Liver (tissue), 8 donors: ENCODE measurements at regions not wholly inside any gene's neighbourhood (a gene's known extent, or its start where the extent isn't known, plus 50 kb on each side); places are given as distances from the start of the nearest gene placed in this dataset.

Experiments used
- DNase-seq: peaks from one replicate; pipeline ENCODE4 v3.0.0-alpha.2; 2017; ENCODE audit warnings: low spot score
- H3K27ac ChIP-seq, 2 donors: one replicate each; pipeline ENCODE4 v1.7.0; 2013; ENCODE audit warnings: inconsistent platforms in 2 of 2, low read length in 2 of 2, control low read depth in 1 of 2, low read depth in 1 of 2, mild to moderate bottlenecking in 1 of 2
- H3K27me3 ChIP-seq, 4 donors: one replicate each; pipeline versions ENCODE4 v1.6.1 to v1.7.0; 2013; ENCODE audit warnings: low read length in 3 of 4, inconsistent platforms in 1 of 4, mild to moderate bottlenecking in 1 of 4, moderate library complexity in 1 of 4; ENCODE audit not compliant: control insufficient read depth in 4 of 4, insufficient read depth in 4 of 4
- H3K36me3 ChIP-seq, 4 donors: one replicate each; pipeline versions ENCODE4 v1.6.1 to v1.7.0; 2013; ENCODE audit warnings: low read length in 3 of 4, mild to moderate bottlenecking in 3 of 4, low read depth in 1 of 4, moderate library complexity in 1 of 4; ENCODE audit not compliant: control insufficient read depth in 4 of 4, insufficient read depth in 3 of 4
- H3K4me1 ChIP-seq, 4 donors: one replicate each; pipeline versions ENCODE4 v1.6.1 to v1.7.0; 2013; ENCODE audit warnings: low read length in 3 of 4, mild to moderate bottlenecking in 3 of 4, moderate library complexity in 1 of 4; ENCODE audit not compliant: control insufficient read depth in 4 of 4, insufficient read depth in 4 of 4
- H3K4me3 ChIP-seq, 3 donors: one replicate each; pipeline versions ENCODE4 v1.6.1 to v1.7.0; 2013; ENCODE audit warnings: low read length in 3 of 3, control low read depth in 1 of 3, low read depth in 1 of 3, mild to moderate bottlenecking in 1 of 3
- H3K9ac ChIP-seq, 2 donors: one replicate each; pipeline ENCODE4 v1.7.0; 2013; ENCODE audit warnings: low read length in 2 of 2, mild to moderate bottlenecking in 2 of 2, moderate library complexity in 2 of 2, control low read depth in 1 of 2, low read depth in 1 of 2
- H3K9me3 ChIP-seq, 4 donors: one replicate each; pipeline versions ENCODE4 v1.6.1 to v1.7.0; 2013; ENCODE audit warnings: low read length in 3 of 4; ENCODE audit not compliant: control insufficient read depth in 4 of 4
- EGR1 ChIP-seq, 2 donors: IDR thresholded peaks; 2 replicates each; pipeline ENCODE4 v1.6.1; 2016 to 2018; ENCODE audit warnings: antibody characterized with exemption in 2 of 2, low read depth in 2 of 2
- FOXA1 ChIP-seq: IDR thresholded peaks from 2 replicates; pipeline ENCODE4 v1.6.1; 2016; ENCODE audit warnings: antibody characterized with exemption
- FOXA2 ChIP-seq: IDR thresholded peaks from 2 replicates; pipeline ENCODE4 v1.6.1; 2016; ENCODE audit warnings: antibody characterized with exemption
- GABPA ChIP-seq, 2 donors: IDR thresholded peaks in 1 of 2; conservative IDR thresholded peaks in 1 of 2; 2 replicates each; pipeline ENCODE4 v1.6.1; 2016; ENCODE audit warnings: antibody characterized with exemption in 2 of 2, mild to moderate bottlenecking in 1 of 2, moderate library complexity in 1 of 2
- HNF4A ChIP-seq, 2 donors: conservative IDR thresholded peaks; 2 replicates each; pipeline ENCODE4 v1.6.1; 2016; ENCODE audit warnings: antibody characterized with exemption in 2 of 2, mild to moderate bottlenecking in 2 of 2
- HNF4G ChIP-seq: IDR thresholded peaks from 2 replicates; pipeline ENCODE4 v1.6.1; 2016; ENCODE audit warnings: antibody characterized with exemption
- JUND ChIP-seq, 2 donors: IDR thresholded peaks; 2 replicates each; pipeline ENCODE4 v1.6.1; 2016; ENCODE audit warnings: antibody characterized with exemption in 2 of 2
- NR2F2 ChIP-seq: IDR thresholded peaks from 2 replicates; pipeline ENCODE4 v1.6.1; 2016; ENCODE audit warnings: antibody characterized with exemption
- RAD21 ChIP-seq, 2 donors: IDR thresholded peaks; 2 replicates each; pipeline ENCODE4 v1.6.1; 2016; ENCODE audit warnings: antibody characterized with exemption in 2 of 2, mild to moderate bottlenecking in 2 of 2
- RXRA ChIP-seq, 2 donors: IDR thresholded peaks; 2 replicates each; pipeline ENCODE4 v1.6.1; 2017 to 2018; ENCODE audit warnings: antibody characterized with exemption in 2 of 2, mild to moderate bottlenecking in 1 of 2
- SP1 ChIP-seq: IDR thresholded peaks from 2 replicates; pipeline ENCODE4 v1.6.1; 2018; ENCODE audit warnings: antibody characterized with exemption, mild to moderate bottlenecking
- YY1 ChIP-seq: IDR thresholded peaks from 2 replicates; pipeline ENCODE4 v1.6.1; 2016; ENCODE audit warnings: antibody characterized with exemption, mild to moderate bottlenecking
- WGBS: extraction: QIAGEN DNeasy Blood & Tissue Kit; methylation state at CpG from one replicate; pipeline ENCODE4 v1.1.7; 2013; 5-methylcytosine and 5-hydroxymethylcytosine counted together
- TF ChIP-seq, protein P1 (sequence below): IDR thresholded peaks from 2 replicates; pipeline ENCODE4 v1.6.1; 2016; ENCODE audit warnings: antibody characterized with exemption, mild to moderate bottlenecking
- TF ChIP-seq, protein P2 (sequence below): IDR thresholded peaks from 2 replicates; pipeline ENCODE4 v1.6.1; 2016; ENCODE audit warnings: antibody characterized with exemption
- TF ChIP-seq, protein P3 (sequence below): fragments of 150-350 bp; IDR thresholded peaks from 2 replicates; pipeline ENCODE4 v1.5.1; 2017; ENCODE audit warnings: improper control_type of control experiment, low read depth, low read length; ENCODE audit not compliant: missing input control
- donor health status: healthy.
- donor health status: healthy.
- donor health status: healthy.
- donor health status: healthy.
- donor health status: healthy.

DNA sequence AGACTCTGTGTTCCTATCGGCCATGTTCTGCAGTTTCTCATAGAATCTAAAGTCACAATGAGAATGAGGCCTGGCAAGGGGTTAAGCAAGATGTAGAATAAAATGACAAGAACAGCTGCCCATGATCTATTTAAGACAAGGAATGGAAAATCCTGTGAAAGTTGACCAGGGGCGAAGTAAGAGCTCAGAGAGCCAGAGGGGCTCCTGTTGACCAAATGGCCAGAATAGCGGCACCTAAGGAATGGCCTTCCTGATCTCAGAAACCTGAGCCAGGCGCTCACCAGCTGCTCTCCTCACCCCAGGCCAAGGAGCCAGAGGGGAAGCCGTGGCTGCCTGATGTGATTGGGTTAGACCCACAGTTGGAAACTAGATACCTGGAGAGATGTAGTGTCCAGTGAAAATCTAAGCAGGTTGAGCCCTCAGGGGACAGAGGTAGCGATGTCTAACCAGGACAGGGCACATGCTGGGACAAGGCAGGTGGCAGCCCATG is 106.1 kb upstream of the NDN start:
- no peaks in the 10 kb centered on the region for H3K27me3 ChIP-seq
- no peak overlapping the region for H3K4me3 ChIP-seq
- no peak for DNase-seq
- no peak overlapping the region for H3K27ac ChIP-seq
- WGBS = 69% methylated on average over 6 of the region's 6 CpGs
- peaks cover 0 to 2% (median under 1%) of the 10 kb centered on the region in 4 donors for H3K9me3 ChIP-seq
- no peaks in the 10 kb centered on the region for H3K36me3 ChIP-seq
- no peaks in the 10 kb centered on the region for H3K4me1 ChIP-seq
- TF ChIP-seq JUND (IDR thresholded peaks at IDR 0.05) = no peak
- no peak for TF ChIP-seq FOXA2
- no peak for TF ChIP-seq EGR1 (IDR thresholded peaks at IDR 0.05; ENCODE audit: low read depth in 2 of 2)
- TF ChIP-seq SP1 = no peak
- no peak for TF ChIP-seq HNF4A (conservative IDR thresholded peaks at IDR 0.05)
- no peak for TF ChIP-seq GABPA (IDR thresholded peaks at IDR 0.05 in 1 of 2, conservative IDR thresholded peaks at IDR 0.05 in 1 of 2)
- no peak for TF ChIP-seq HNF4G
- no peak for TF ChIP-seq NR2F2
- no peak for TF ChIP-seq FOXA1
- TF ChIP-seq YY1 = no peak
- no peak for TF ChIP-seq RAD21 (IDR thresholded peaks at IDR 0.05)
- TF ChIP-seq RXRA (IDR thresholded peaks at IDR 0.05) = no peak
- no peak overlapping the region for H3K9ac ChIP-seq

DNA sequence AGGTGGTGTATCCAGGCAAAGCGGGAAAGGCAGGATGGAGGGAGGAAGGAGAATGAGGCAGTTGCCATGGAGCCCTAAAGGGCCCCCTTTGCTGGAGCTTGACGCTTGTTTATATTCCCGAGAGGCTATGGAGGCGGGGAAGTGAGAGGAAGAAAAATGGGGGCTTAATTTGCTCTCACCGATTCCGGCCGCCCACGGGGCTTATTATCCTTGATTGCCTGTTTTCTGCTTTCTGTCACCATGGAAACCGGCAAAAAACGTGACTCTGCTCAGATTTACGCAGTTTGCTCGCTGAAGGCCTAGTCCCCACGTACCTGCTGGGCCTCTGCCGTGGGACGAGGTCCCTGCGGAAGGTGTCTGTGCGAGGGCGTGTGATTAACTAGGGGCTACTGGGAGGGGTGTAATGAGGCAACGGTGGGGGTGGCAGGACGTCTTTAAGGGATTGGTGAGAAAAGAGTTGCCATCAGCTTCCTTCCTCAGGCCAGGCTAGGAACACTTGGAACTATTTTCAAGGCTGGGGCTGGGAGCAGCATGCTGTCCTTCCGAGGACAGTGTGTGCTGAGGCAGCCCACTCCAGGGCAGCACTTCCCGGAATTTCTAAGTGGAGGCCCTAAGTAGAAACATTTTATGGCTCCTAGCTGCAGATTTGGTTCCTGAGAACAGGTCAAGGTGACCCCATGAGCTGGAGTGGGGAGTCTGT is 110.8 kb upstream of the NDN start:
- TF ChIP-seq JUND (IDR thresholded peaks at IDR 0.05) (no peak), SP1 (no peak), RXRA (IDR thresholded peaks at IDR 0.05) (no peak), YY1 (no peak), HNF4G (no peak)
- TF ChIP-seq, protein P1, sequence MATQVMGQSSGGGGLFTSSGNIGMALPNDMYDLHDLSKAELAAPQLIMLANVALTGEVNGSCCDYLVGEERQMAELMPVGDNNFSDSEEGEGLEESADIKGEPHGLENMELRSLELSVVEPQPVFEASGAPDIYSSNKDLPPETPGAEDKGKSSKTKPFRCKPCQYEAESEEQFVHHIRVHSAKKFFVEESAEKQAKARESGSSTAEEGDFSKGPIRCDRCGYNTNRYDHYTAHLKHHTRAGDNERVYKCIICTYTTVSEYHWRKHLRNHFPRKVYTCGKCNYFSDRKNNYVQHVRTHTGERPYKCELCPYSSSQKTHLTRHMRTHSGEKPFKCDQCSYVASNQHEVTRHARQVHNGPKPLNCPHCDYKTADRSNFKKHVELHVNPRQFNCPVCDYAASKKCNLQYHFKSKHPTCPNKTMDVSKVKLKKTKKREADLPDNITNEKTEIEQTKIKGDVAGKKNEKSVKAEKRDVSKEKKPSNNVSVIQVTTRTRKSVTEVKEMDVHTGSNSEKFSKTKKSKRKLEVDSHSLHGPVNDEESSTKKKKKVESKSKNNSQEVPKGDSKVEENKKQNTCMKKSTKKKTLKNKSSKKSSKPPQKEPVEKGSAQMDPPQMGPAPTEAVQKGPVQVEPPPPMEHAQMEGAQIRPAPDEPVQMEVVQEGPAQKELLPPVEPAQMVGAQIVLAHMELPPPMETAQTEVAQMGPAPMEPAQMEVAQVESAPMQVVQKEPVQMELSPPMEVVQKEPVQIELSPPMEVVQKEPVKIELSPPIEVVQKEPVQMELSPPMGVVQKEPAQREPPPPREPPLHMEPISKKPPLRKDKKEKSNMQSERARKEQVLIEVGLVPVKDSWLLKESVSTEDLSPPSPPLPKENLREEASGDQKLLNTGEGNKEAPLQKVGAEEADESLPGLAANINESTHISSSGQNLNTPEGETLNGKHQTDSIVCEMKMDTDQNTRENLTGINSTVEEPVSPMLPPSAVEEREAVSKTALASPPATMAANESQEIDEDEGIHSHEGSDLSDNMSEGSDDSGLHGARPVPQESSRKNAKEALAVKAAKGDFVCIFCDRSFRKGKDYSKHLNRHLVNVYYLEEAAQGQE = no peak
- TF ChIP-seq, protein P2, sequence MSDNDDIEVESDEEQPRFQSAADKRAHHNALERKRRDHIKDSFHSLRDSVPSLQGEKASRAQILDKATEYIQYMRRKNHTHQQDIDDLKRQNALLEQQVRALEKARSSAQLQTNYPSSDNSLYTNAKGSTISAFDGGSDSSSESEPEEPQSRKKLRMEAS = no peak
- TF ChIP-seq, protein P3, sequence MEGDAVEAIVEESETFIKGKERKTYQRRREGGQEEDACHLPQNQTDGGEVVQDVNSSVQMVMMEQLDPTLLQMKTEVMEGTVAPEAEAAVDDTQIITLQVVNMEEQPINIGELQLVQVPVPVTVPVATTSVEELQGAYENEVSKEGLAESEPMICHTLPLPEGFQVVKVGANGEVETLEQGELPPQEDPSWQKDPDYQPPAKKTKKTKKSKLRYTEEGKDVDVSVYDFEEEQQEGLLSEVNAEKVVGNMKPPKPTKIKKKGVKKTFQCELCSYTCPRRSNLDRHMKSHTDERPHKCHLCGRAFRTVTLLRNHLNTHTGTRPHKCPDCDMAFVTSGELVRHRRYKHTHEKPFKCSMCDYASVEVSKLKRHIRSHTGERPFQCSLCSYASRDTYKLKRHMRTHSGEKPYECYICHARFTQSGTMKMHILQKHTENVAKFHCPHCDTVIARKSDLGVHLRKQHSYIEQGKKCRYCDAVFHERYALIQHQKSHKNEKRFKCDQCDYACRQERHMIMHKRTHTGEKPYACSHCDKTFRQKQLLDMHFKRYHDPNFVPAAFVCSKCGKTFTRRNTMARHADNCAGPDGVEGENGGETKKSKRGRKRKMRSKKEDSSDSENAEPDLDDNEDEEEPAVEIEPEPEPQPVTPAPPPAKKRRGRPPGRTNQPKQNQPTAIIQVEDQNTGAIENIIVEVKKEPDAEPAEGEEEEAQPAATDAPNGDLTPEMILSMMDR = no peak
- Histone ChIP-seq H3K4me3 (no peak overlapping the region), H3K4me1 (no peaks in the 10 kb centered on the region), H3K27ac (no peak overlapping the region), H3K36me3 (no peaks in the 10 kb centered on the region), H3K9me3 (peaks cover 0 to 2% (median under 1%) of the 10 kb centered on the region in 4 donors), H3K27me3 (no peaks in the 10 kb centered on the region), H3K9ac (no peak overlapping the region)
- DNase-seq = no peak
- WGBS = 64% methylated on average over 22 of the region's 22 CpGs
